ENCODE measurements at regions not wholly inside any gene's neighbourhood (a gene's known extent, or its start where the extent isn't known, plus 50 kb on each side); places are given as distances from the start of the nearest gene placed in this dataset.

DNA sequence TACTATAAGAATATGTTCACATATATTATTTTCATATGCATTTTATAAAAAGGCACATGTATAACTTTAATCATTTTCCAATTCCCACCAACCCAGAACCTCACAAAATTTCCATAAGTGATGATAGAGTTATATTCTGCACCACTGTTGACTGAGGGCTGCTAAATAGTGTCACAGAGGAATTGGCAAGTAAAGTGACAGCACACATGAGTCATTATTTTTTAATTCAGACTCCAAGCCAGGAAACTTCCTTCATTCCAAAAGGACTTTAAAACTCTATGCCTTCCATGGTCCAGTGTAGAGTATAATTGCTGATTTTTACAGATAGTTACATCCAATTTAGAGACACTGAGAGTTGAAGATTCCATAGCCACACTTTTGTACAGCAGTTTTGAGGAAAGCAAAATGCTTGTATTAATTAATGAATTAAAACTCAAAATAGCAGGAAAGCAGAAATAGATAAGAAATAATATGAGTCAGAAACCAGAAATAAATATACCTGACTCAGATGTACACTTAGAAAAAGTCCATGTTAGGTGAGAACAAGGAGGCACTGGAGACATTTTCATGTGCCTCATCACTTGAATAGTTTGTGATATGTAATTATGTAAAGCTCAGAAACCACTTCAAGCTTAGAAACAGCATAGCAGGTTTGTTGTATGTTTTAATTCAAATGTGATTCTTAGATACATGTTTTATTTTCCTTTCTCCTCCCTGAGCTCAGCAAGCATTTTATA, 425.2 kb upstream of the OPRM1 start:
- no peak for DNase-seq (ENCODE audit: extremely low read depth, low read depth)

DNA sequence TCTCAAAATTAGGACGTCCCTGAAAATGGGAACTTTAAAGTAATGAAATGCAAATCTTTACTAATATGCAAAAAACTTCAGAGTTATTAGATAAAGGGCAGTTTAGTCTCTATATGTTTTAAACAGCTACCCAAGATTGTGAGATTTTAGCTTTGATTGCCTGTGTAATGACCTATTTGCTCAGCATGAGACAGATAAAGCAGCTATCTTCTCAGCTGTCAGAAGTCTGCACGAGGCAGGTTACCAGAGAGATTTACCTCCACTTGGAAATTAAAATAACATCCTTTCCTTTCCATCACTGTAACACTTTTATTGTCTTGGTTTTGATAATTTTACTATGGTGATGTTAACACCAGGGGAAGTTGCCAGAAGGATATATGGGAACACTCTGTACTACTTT, 436.6 kb upstream of the OPRM1 start:
- no peak for DNase-seq (ENCODE audit: extremely low read depth, low read depth)
- TF ChIP-seq, protein P1, sequence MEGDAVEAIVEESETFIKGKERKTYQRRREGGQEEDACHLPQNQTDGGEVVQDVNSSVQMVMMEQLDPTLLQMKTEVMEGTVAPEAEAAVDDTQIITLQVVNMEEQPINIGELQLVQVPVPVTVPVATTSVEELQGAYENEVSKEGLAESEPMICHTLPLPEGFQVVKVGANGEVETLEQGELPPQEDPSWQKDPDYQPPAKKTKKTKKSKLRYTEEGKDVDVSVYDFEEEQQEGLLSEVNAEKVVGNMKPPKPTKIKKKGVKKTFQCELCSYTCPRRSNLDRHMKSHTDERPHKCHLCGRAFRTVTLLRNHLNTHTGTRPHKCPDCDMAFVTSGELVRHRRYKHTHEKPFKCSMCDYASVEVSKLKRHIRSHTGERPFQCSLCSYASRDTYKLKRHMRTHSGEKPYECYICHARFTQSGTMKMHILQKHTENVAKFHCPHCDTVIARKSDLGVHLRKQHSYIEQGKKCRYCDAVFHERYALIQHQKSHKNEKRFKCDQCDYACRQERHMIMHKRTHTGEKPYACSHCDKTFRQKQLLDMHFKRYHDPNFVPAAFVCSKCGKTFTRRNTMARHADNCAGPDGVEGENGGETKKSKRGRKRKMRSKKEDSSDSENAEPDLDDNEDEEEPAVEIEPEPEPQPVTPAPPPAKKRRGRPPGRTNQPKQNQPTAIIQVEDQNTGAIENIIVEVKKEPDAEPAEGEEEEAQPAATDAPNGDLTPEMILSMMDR (IDR thresholded peaks at IDR 0.05; ENCODE audit: low read depth, low read length), result no peak

More for the DNA sequence above, 425.2 kb upstream of the OPRM1 start:
- TF ChIP-seq, protein P1 (IDR thresholded peaks at IDR 0.05; ENCODE audit: low read depth, low read length), result no peak

DNA sequence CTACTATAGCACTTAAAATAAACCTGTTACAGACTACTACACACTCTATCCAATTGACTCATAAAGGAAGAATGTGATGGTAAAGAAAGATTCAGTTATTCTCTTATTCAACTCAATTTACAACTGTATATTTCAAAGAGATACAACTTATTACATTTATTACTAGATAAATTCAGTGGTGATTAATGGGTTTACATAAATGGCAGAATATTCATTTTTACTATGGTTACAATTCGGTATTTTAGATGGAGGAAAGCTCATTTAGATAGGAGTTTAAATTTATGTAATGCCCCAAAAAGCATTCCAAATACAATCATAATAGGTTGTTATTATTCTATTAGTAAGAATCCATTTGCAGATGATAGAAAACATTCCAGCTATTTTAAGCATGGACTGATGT, 439.1 kb upstream of the OPRM1 start:
- TF ChIP-seq, protein P1 (IDR thresholded peaks at IDR 0.05; ENCODE audit: low read depth, low read length), result no peak
- no peak for DNase-seq (ENCODE audit: extremely low read depth, low read depth)

DNA sequence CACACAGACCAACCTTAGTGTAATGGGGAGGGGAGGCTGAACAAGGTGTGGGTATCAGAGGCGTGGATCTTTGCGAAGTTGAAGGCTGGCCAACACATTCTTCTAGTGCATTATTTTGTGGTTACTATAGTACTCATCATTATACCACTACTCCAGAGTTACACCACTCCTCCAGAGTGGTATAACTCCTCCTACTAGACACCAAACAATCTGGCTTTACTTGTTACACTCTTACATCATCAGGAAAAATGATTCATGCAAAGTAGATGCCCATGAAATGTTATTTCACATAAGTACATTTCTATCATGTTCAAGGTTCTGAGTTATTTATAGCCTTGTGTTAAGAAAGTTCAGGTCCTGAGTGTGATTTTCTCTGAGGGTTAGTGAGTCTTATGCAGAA, 443.1 kb upstream of the OPRM1 start:
- TF ChIP-seq, protein P1 (IDR thresholded peaks at IDR 0.05; ENCODE audit: low read depth, low read length), result no peak
- DNase-seq (ENCODE audit: extremely low read depth, low read depth), result no peak

DNA sequence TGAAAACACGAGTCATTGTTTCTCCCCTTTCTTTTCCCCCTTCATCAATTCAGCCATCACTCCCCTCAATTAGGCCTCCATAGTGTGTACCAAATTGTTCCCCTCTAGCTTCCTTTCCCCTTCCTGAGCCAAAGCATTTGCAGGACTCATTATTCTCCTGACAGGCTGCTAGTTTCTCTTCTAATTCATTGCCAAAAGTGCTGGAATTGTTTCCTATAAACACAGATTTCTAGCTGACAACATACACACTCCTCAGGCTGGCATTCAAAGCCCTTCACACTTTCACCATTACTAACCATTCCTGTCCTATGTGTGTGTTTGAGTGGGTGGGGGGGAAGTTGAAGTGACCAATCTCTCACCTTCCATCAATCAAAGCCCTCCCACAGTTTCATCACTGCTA, 444.2 kb upstream of the OPRM1 start:
- no peak for DNase-seq (ENCODE audit: extremely low read depth, low read depth)
- TF ChIP-seq, protein P1 (IDR thresholded peaks at IDR 0.05; ENCODE audit: low read depth, low read length), result no peak

DNA sequence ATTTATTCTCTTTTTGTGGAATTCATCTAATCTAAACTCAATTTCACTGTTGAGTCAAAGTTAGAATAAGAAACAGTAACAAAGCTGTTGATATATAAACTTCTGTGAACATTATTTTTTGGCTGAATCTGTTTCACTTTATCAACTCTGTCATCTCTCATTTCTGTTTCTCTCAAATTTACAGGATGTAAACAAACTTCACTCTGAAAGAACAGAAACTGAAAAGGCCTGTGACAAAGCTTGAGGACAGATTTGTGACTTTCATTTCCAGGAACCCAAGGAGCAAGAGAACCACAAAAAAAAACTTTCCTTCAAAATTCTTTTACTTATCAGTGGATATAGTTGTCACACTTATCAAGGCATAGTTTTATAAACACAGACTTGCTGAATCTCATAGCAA, 447.9 kb upstream of the OPRM1 start:
- no peak for DNase-seq (ENCODE audit: extremely low read depth, low read depth)

DNA sequence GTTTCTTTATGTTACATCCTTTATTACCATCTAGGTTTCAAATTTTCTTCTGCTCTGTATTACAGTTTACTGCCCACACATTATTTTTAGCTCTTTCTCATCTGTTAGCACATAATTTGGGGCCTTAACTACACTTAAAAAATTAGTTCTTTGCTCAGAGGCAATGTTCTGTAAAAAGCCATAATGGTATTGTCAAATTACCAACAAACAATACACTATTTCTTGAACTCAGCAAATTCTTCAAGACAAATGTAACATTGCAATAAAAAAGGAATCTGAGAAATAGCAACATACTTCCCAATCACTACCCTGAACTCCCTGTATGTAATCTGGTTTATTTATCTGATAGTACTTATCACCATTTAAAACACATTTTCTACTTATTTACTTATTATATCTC, 448.6 kb upstream of the OPRM1 start:
- no peak for DNase-seq (ENCODE audit: extremely low read depth, low read depth)
- TF ChIP-seq, protein P1 (IDR thresholded peaks at IDR 0.05; ENCODE audit: low read depth, low read length), result no peak

More for the DNA sequence above, 447.9 kb upstream of the OPRM1 start:
- TF ChIP-seq, protein P1 (IDR thresholded peaks at IDR 0.05; ENCODE audit: low read depth, low read length), result no peak
